GM18498 (cell line): ENCODE measurements at regions not wholly inside any gene's neighbourhood (a gene's known extent, or its start where the extent isn't known, plus 50 kb on each side); places are given as distances from the start of the nearest gene placed in this dataset.
A peak's percentile ranks its signal among the peaks of the same experiment; 100 is the strongest.
"Not testable (repeated sequence)": the region's sequence is repeated elsewhere in the genome, so short reads cannot be mapped to it uniquely, and the experiment has no call there.

Experiments used
- ATAC-seq: cut with Tn5 transposase; IDR thresholded peaks from one replicate; pipeline ENCODE4 v1.9.1; 2021; ENCODE audit warnings: mild to moderate bottlenecking, moderate library complexity; ENCODE audit not compliant: unreplicated experiment

- ATAC-seq = no peak
Observed at GRCh38 chr2:194491409-194492115, 1165.5 kb upstream of the SLC39A10 start.

- ATAC-seq = no peak
Observed at GRCh38 chr2:194486326-194486725, 1170.7 kb upstream of the SLC39A10 start.

- no peak for ATAC-seq
Observed at GRCh38 chr2:194483041-194483440, 1174.0 kb upstream of the SLC39A10 start.

- no peak for ATAC-seq
Observed at GRCh38 chr2:194465641-194466040, 1191.4 kb upstream of the SLC39A10 start.

- ATAC-seq = no peak
Observed at GRCh38 chr2:194464964-194465638, 1191.9 kb upstream of the SLC39A10 start.

- ATAC-seq = not testable (repeated sequence)
Observed at GRCh38 chr2:194462883-194463282, 1194.1 kb upstream of the SLC39A10 start.

- no peak for ATAC-seq
Observed at GRCh38 chr2:194455358-194455757, 1201.7 kb upstream of the SLC39A10 start.

GRCh38 chr2:194452504-194452903, 1204.5 kb upstream of the SLC39A10 start:
- ATAC-seq = no peak

- ATAC-seq = no peak
Observed at GRCh38 chr2:194445226-194445625, 1211.8 kb upstream of the SLC39A10 start.

GRCh38 chr2:194443926-194444325, 1213.1 kb upstream of the SLC39A10 start:
- no peak for ATAC-seq

GRCh38 chr2:194424683-194425209, 1232.3 kb upstream of the SLC39A10 start:
- no peak for ATAC-seq

GRCh38 chr2:194411221-194411620, 1245.8 kb upstream of the SLC39A10 start:
- no peak for ATAC-seq

GRCh38 chr2:194395818-194396217, 1261.2 kb upstream of the SLC39A10 start:
- no peak for ATAC-seq

- ATAC-seq = no peak
Observed at GRCh38 chr2:194385376-194385775, 1271.7 kb upstream of the SLC39A10 start.

- no peak for ATAC-seq
Observed at GRCh38 chr2:194383401-194383800, 1273.6 kb upstream of the SLC39A10 start.

GRCh38 chr2:194382221-194382620, 1274.8 kb upstream of the SLC39A10 start:
- ATAC-seq = no peak

GRCh38 chr2:194380011-194380410, 1277.0 kb upstream of the SLC39A10 start:
- ATAC-seq = peak; percentile 70

GRCh38 chr2:194367390-194367789, 1289.6 kb upstream of the SLC39A10 start:
- ATAC-seq = not testable (repeated sequence)

- no peak for ATAC-seq
Observed at GRCh38 chr2:194363878-194364277, 1293.1 kb upstream of the SLC39A10 start.

- ATAC-seq = no peak
Observed at GRCh38 chr2:194363295-194363694, 1293.7 kb upstream of the SLC39A10 start.

GRCh38 chr2:194352505-194352904, 1304.5 kb upstream of the SLC39A10 start:
- no peak for ATAC-seq

- ATAC-seq = no peak
Observed at GRCh38 chr2:194346193-194346592, 1310.8 kb upstream of the SLC39A10 start.
